T-helper 17 cell (primary cell): ENCODE measurements at regions not wholly inside any gene's neighbourhood (a gene's known extent, or its start where the extent isn't known, plus 50 kb on each side); places are given as distances from the start of the nearest gene placed in this dataset.

ENCODE experiments used
- ATAC-seq: fragments of 150-1000 bp; cut with Tn5 transposase; 2 replicates; pipeline ENCODE4 v1.10.0; 2021; ENCODE audit warnings: mild to moderate bottlenecking, moderate library complexity
- DNase-seq, 3 donors: peaks; one replicate each; pipeline versions ENCODE4 v3.0.0 to v3.0.0-alpha.2; 2020 to 2021
- H3K9me3 ChIP-seq: one replicate; pipeline ENCODE4 v1.7.0; 2013; ENCODE audit warnings: low read length, mild to moderate bottlenecking; ENCODE audit not compliant: control insufficient read depth, poor library complexity, severe bottlenecking
- H3K27ac Mint-ChIP-seq: one replicate; pipeline ENCODE4 v1.8.0; 2022; ENCODE audit warnings: mild to moderate bottlenecking, moderate library complexity, mixed read lengths
- H3K27me3 Mint-ChIP-seq: one replicate; pipeline ENCODE4 v1.8.0; 2022; ENCODE audit warnings: mixed read lengths
- H3K36me3 Mint-ChIP-seq: one replicate; pipeline ENCODE4 v1.8.0; 2022; ENCODE audit warnings: low read depth, mixed read lengths
- H3K4me1 Mint-ChIP-seq: one replicate; pipeline ENCODE4 v1.8.0; 2022; ENCODE audit warnings: mild to moderate bottlenecking, mixed read lengths
- H3K4me3 Mint-ChIP-seq: one replicate; pipeline ENCODE4 v1.8.0; 2022; ENCODE audit warnings: mild to moderate bottlenecking, moderate library complexity, mixed read lengths

DNA sequence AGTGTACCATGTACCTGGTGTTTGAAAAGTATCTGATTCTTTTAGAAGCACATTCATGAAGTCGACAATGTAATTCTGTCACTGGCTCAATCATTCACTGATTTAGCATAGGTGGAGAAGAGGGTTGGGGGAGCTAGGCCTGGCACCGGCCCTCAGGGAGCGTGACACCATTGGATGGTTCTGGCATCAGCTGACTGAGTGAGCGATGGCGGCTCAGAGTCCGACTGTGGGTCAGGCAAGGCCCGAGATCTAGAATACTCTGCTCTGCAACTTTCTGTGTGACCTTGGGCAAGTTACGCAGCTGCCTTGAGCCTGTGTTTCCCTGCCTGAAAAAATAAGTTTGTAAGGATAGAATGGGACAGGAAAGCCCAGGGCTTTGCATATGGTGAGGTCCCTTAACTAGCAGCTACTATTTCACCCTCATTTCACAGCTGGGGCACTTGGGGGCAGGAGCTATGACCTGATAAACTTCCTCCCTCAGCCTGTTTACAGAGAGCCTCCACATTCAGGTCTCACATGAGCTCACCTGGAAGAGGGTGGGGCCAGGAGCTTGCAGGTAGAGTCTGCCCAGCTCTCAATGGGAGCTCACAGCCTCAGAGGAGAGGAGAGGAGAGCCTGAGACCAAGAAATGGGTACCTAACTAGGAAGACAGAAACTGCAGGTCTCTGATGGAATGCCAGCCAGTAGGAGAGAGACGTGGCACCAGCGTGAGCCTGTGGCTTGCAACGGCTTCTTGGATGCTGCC, 153.7 kb upstream of the TLE3 start:
- DNase-seq: no peak
- ATAC-seq: no peak
- peaks cover 7% of the 10 kb centered on the region for H3K4me1 Mint-ChIP-seq

DNA sequence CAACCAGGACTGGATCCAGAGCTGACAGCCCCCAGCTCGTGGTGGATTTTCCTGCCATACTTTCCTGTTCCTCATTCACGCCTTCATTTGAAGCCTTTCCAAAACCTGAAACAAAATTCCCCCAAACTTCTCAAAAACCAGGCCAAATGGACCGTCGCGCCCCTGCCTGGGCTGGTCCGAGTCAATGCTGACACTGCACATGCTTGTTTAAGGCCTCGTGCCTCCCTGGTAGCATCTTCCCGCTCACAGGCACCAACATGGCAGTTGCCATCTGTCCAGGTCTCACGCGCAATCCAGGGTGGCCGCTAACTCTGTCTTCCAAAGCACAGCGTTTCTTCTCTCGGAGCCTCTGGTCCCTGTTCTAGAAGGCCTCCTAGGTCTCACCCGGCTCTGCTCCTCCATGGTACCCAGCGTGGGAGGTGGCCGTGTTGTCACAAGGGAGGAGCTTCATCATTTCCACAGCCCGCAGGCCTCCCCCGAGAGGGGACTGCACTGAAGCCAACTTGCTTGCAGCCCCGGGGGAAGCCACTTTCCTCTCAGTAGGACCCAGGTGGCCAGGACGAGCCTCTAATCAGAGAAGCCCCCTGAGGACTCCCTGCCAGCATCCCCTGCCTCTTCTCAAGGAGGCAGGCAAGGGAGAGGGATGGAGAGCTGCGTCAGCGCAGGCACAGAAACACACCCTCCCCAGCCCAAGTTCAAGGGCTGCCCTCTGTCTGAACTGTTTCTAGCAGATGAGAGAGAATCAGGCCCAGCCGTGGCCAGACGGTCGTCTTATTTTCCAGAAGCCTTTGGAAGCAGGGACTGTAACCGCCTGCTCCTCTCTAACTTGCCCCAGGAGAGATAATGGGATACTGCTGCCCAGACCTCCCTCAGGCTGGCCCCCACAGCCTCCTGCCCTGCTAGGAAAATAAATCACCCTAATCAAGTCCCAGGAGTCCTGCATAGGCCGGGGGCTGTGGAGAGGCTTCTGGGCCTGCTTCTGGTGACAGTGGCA, 152.8 kb upstream of the TLE3 start:
- Mint-ChIP-seq H3K4me1 (peaks cover 9% of the 10 kb centered on the region), H3K36me3 (no peaks in the 10 kb centered on the region), H3K4me3 (no peak overlapping the region), H3K27ac (peak overlapping the region; percentile 74), H3K27me3 (no peaks in the 10 kb centered on the region)
- ATAC-seq (no peak), DNase-seq (no peak)
- no peaks in the 10 kb centered on the region for H3K9me3 ChIP-seq

More for the DNA sequence above, 153.7 kb upstream of the TLE3 start:
- H3K36me3 Mint-ChIP-seq: no peaks in the 10 kb centered on the region
- H3K4me3 Mint-ChIP-seq: no peak overlapping the region
- H3K27ac Mint-ChIP-seq: peak overlapping the region; percentile 74
- H3K27me3 Mint-ChIP-seq: no peaks in the 10 kb centered on the region
- H3K9me3 ChIP-seq: no peaks in the 10 kb centered on the region

DNA sequence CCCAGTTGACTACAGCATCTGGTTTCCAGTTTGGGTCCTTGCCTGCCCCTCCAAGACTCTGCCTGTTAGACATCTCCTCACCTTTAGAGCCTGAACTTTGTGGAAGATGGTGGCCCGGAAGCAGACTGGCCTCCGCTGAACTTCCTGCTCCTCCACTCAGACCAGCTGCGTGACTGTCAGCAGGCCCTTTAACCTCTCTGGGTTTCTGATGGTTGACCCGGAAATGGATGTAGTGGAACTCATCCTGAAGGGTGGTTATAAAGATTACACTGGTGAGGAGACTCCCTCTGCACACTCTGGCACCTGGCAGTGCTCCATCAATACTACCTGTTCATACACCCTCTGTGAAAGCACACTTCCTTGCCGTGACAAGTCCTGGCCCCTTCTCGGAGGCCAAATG, 151.9 kb upstream of the TLE3 start:
- H3K9me3 ChIP-seq: no peaks in the 10 kb centered on the region
- peak overlapping the region; percentile 74 for H3K27ac Mint-ChIP-seq
- DNase-seq (no peak), ATAC-seq (no peak)
- H3K4me3 Mint-ChIP-seq: no peak overlapping the region
- H3K27me3 Mint-ChIP-seq: no peaks in the 10 kb centered on the region
- no peaks in the 10 kb centered on the region for H3K36me3 Mint-ChIP-seq
- peaks cover 10% of the 10 kb centered on the region for H3K4me1 Mint-ChIP-seq

DNA sequence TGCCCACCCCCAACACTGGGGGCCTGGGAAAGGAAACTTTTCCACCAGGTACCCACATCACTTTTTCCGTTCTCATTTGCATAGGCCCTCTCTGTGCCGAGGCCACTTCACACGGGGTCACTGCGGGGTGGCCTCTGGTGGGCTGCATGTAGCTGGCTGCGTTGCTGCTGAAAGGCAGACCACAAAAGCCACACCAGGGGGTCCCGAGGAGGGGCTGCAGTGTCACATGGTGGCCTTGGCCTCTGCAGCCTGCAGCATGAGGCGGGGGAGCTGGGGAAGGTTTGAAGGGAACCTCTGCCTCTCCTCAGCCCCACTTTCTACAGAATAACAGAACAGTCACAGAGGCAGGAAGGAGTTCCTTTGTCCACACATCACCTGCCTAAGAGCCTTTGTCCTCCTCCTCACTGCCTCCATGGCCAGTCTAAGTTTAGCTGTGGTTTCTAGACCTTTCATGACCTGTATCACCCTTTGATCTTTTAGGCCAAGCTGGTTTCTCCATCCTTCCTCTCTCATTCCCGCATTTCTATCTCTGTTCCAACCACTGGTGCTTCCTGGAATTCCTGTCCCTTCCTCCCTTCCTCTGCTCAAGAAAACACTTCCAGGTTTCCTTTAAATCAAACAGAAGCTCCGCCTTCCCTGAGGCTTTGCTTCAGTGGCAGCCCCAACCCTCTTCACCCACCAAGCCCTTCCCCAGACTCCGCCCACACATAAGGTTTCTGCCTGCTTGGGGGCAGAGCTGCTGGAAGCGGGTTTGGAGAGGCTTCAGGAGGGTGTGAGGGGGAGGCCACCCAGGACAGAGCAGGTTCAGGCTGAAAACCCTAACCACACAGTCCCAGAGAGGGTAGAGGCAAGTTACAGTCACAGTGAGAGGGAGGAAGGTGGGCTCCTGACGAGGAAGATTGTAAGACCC, 150.7 kb upstream of the TLE3 start:
- Mint-ChIP-seq H3K27ac (peak overlapping the region; percentile 70), H3K36me3 (no peaks in the 10 kb centered on the region)
- no peak for DNase-seq

DNA sequence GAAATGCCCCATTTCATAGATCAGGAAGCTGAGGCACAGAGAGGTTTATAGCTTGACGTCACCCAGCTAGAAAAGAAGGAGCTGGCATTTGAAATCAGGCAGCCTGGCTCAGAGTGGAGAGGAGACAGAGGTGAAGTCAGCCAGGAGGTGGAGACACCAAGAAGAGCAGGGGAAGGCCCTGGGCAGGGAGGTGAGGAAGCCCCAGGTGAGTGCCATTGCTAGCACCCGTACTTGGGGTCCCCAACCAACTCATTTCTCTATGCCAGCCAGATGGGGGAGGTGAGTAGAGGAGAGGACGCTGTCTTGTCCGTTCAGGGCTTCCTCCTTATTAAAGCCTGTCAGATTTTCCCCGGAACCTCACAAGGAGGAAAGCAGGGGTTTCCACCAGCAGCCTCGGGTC, 149.6 kb upstream of the TLE3 start:
- no peaks in the 10 kb centered on the region for H3K9me3 ChIP-seq
- Mint-ChIP-seq H3K27ac (no peak overlapping the region), H3K4me1 (peaks cover 20% of the 10 kb centered on the region), H3K4me3 (no peak overlapping the region), H3K27me3 (no peaks in the 10 kb centered on the region), H3K36me3 (no peaks in the 10 kb centered on the region)
- ATAC-seq: no peak
- no peak for DNase-seq

More for the DNA sequence above, 150.7 kb upstream of the TLE3 start:
- peaks cover 10% of the 10 kb centered on the region for H3K4me1 Mint-ChIP-seq
- H3K9me3 ChIP-seq: no peaks in the 10 kb centered on the region
- ATAC-seq: no peak
- H3K27me3 Mint-ChIP-seq: no peaks in the 10 kb centered on the region
- no peak overlapping the region for H3K4me3 Mint-ChIP-seq

DNA sequence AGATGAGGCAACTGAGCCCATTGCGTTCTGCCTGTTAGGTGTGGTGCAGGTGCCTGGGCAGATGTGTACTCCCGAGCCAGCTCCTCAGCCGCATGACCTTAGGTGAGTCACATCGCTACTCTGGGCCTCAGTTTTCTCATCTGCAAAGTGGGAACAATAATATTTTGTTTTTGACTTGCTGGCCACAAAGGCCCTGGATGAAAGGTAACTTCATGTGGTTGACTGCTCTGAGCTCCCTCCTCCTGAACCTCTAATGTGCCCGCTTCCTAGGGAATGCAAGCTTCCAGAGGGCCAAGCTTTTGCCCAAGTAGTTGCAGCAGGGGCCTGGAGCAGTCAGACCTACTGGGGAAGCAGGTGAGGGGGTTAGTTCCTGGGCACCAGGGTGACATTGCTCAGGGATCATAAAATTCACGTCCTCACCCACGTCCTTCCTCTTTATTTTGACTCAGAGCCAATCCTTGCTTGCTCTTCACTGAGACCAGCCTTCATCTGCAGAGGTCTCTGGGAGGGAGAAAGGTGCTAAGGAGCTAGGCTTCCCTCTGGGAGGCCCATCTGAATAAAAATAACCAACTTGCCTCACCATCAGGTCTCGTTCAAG, 149.0 kb upstream of the TLE3 start:
- Mint-ChIP-seq H3K27me3 (no peaks in the 10 kb centered on the region), H3K4me3 (no peak overlapping the region), H3K36me3 (no peaks in the 10 kb centered on the region), H3K4me1 (peaks cover 18% of the 10 kb centered on the region), H3K27ac (no peak overlapping the region)
- ATAC-seq (no peak), DNase-seq (no peak)
- no peaks in the 10 kb centered on the region for H3K9me3 ChIP-seq

DNA sequence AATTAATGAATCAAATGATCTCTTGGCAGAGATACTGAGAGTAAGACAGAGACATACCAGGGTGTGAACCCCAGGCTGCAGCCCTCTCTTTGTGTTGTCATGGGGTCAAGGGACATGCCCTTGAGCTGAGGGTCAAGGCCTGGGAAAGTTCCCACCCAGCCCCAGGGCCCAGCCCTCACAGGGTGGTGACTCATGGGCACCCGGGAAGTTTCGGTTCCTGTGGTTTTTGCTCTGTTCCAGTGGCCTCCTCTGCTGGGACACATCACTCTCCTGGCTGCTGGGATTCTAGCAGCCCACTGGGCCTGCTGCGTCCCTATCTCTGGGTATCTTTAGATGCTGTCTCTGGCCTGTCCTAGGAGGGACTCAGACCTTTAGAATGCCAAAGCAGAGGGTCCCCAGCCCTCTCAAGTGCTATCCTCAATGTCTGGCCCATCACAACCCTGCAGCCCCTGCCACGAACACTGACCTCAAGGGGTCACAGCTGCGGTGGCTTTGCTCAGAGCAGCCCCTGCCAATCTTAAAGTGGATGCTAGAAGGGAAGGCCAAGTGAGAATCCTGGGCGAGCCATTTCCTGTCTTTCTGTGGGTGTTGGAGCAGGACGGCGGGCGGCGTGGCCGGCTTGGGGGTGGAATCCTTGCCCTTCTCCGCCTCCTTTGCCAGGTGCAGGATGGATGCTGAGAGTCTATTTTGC, 148.4 kb upstream of the TLE3 start:
- H3K27ac Mint-ChIP-seq: peak overlapping the region; percentile 37
- peak; percentile 42 for ATAC-seq
- no peaks in the 10 kb centered on the region for H3K9me3 ChIP-seq
- no peak for DNase-seq
- H3K4me3 Mint-ChIP-seq: no peak overlapping the region
- H3K27me3 Mint-ChIP-seq: no peaks in the 10 kb centered on the region
- H3K4me1 Mint-ChIP-seq: peaks cover 22% of the 10 kb centered on the region
- H3K36me3 Mint-ChIP-seq: no peaks in the 10 kb centered on the region

DNA sequence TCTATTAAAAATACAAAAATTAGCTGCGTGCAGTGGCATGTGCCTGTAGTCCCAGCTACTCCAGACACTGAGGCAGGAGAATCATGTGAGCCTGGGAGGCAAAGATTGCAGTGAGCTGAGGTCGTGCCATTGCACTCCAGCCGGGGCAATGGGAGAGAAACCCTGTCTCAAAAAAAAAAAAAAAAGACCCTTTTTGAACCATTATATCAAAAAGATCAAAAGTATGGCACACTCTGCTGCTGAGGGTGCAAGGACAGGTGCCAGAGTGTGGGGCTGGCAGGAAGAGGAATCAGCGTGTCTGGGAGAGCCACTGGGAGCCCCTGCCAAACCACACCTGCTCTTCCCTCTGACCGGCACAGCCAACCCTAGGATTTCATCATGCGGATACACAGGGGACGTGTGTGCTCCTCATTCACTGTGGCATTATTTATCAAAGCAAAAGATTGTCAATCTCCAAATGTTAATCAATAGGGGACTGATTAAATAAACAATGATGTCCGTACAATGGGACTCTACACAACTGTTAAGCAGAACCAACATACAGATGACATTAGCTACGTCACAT, 147.3 kb upstream of the TLE3 start:
- no peaks in the 10 kb centered on the region for H3K9me3 ChIP-seq
- DNase-seq: no peak
- no peak for ATAC-seq
- peaks cover 28% of the 10 kb centered on the region for H3K4me1 Mint-ChIP-seq
- H3K36me3 Mint-ChIP-seq: peaks cover 2% of the 10 kb centered on the region
- no peaks in the 10 kb centered on the region for H3K27me3 Mint-ChIP-seq
- no peak overlapping the region for H3K4me3 Mint-ChIP-seq
- H3K27ac Mint-ChIP-seq: peak overlapping the region; percentile 37

DNA sequence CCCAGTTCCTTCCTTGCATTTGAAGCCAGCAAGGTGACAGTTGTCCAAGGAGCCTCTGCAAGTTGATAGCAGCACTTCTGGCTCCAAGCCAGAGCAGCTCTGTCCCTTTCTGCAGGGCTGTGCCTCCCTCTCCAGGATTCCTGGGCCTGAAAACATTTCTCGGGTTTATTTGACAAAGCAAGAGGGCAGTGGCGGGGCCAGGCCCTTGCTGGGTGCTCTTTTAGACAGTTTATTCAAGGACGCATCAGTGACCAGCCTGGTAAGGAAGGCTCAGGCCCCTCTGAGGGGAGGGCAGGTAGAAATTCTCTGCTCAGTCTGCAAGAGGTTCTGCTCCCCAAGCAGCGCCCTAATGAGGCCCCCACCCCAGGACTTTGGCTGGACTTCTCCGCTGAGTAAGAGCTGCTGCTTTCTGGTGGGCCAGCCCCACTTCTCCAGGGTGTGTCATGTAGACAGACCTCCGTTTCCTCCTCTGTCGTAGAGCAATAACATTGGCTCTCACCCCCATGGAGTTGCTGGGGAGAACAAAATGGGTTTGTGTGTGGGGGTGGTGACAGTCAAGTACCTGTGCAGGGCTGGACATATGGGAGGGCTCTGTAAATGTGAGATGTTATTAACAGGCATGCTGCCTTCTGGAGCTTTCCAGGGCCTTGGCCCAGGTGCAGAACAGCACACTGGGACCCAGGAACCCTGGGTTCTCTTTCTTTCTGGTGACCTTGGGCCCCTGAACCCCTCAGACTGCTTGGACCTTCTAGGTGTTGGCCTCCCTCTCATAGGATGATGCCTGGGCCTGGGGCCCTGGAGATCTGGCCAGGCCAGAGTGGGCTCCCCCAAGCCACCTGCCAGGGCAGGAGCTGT, 146.2 kb upstream of the TLE3 start:
- Mint-ChIP-seq H3K27ac (peak overlapping the region; percentile 37), H3K4me3 (no peak overlapping the region), H3K27me3 (no peaks in the 10 kb centered on the region), H3K4me1 (peaks cover 28% of the 10 kb centered on the region), H3K36me3 (peaks cover 2% of the 10 kb centered on the region)
- no peak for ATAC-seq
- DNase-seq: no peak
- no peaks in the 10 kb centered on the region for H3K9me3 ChIP-seq

DNA sequence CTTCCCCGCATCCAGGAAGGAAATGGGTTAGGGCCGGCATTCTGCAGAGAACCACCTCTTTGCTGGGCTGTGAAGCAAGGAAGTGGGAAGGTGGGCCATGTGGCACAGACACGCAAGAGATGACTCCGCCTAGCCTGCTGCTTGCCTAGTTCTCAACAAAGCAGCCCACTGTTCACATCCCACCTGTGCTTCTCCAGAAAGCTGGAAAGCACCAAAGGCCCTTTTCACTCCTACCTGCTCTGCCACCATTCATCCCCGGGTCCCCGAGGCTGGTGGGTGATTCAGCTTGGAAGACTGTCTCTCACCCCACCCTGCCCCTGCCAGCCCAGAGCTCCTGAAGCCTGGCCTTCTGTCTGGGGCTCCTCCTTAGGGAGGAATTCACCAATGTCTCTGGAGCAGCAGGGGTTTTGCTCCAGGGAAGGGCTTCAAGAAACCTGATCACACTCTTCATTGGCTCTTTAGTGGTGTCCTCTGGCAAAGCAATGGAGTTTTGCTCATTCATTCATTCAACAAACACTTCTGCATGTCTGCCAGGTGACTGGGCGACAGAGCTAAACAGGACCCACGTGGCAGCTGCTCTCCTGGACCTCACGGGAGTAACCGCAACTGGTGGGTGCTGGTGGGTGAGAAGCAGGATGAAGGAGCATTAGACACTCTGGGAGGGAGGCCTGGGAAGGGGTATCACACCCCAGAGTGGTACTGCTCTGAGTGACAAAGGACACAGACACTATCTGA, 145.4 kb upstream of the TLE3 start:
- DNase-seq (no peak), ATAC-seq (no peak)
- H3K27me3 Mint-ChIP-seq: no peaks in the 10 kb centered on the region
- H3K9me3 ChIP-seq: no peaks in the 10 kb centered on the region
- no peak overlapping the region for H3K27ac Mint-ChIP-seq
- peaks cover 28% of the 10 kb centered on the region for H3K4me1 Mint-ChIP-seq
- peaks cover 2% of the 10 kb centered on the region for H3K36me3 Mint-ChIP-seq
- no peak overlapping the region for H3K4me3 Mint-ChIP-seq
